Mesendoderm (in vitro differentiated cells): ENCODE measurements at regions not wholly inside any gene's neighbourhood (a gene's known extent, or its start where the extent isn't known, plus 50 kb on each side); places are given as distances from the start of the nearest gene placed in this dataset.
A peak's percentile ranks its signal among the peaks of the same experiment; 100 is the strongest.

Experiments used
- DNase-seq: peaks from one replicate; pipeline ENCODE4 v3.0.0; 2013
- H2AK5ac ChIP-seq: 2 replicates; pipeline ENCODE4 v1.6.1; 2013; ENCODE audit warnings: low read length, inconsistent platforms
- H2BK120ac ChIP-seq: 2 replicates; pipeline ENCODE4 v1.6.1; 2013; ENCODE audit warnings: low read depth, mild to moderate bottlenecking, low read length, moderate library complexity, mixed read lengths
- H2BK15ac ChIP-seq: replicated peaks from 2 replicates; pipeline ENCODE4 v1.6.1; 2013; ENCODE audit warnings: low read depth, mild to moderate bottlenecking, moderate library complexity
- H2BK5ac ChIP-seq: 2 replicates; pipeline ENCODE4 v1.6.1; 2013; ENCODE audit warnings: low read length, inconsistent platforms
- H3K18ac ChIP-seq: 2 replicates; pipeline ENCODE4 v1.6.1; 2013; ENCODE audit warnings: mild to moderate bottlenecking, low read length, mixed read lengths
- H3K23ac ChIP-seq: one replicate; pipeline ENCODE4 v1.6.1; 2013; ENCODE audit warnings: low read length
- H3K27ac ChIP-seq: 2 replicates; pipeline ENCODE4 v1.5.1; 2013; ENCODE audit warnings: low read depth, mild to moderate bottlenecking, inconsistent platforms, low read length, moderate library complexity
- H3K27me3 ChIP-seq: 2 replicates; pipeline ENCODE4 v1.6.1; 2013; ENCODE audit warnings: low read length, control low read depth, mild to moderate bottlenecking, inconsistent platforms; ENCODE audit not compliant: insufficient read depth, poor library complexity
- H3K36me3 ChIP-seq: 2 replicates; pipeline ENCODE4 v1.6.1; 2013; ENCODE audit warnings: low read length, inconsistent platforms; ENCODE audit not compliant: control insufficient read depth, insufficient read depth
- H3K4ac ChIP-seq: one replicate; pipeline ENCODE4 v1.6.1; 2013; ENCODE audit warnings: low read depth, mild to moderate bottlenecking, low read length, moderate library complexity
- H3K4me1 ChIP-seq: 2 replicates; pipeline ENCODE4 v1.6.1; 2013; ENCODE audit warnings: low read depth, low read length, inconsistent platforms; ENCODE audit not compliant: control insufficient read depth
- H3K4me2 ChIP-seq: 2 replicates; pipeline ENCODE4 v1.6.1; 2013; ENCODE audit warnings: low read length
- H3K4me3 ChIP-seq: 2 replicates; pipeline ENCODE4 v1.5.1; 2013; ENCODE audit warnings: mild to moderate bottlenecking, low read length
- H3K56ac ChIP-seq: one replicate; pipeline ENCODE4 v1.6.1; 2013; ENCODE audit warnings: low read length
- H3K79me1 ChIP-seq: 2 replicates; pipeline ENCODE4 v1.6.1; 2013; ENCODE audit warnings: low read length, inconsistent platforms
- H3K79me2 ChIP-seq: 2 replicates; pipeline ENCODE4 v1.6.1; 2013; ENCODE audit warnings: mild to moderate bottlenecking, low read length; ENCODE audit not compliant: control insufficient read depth, insufficient read depth
- H3K9ac ChIP-seq: 2 replicates; pipeline ENCODE4 v1.6.1; 2013; ENCODE audit warnings: low read length, inconsistent platforms
- H4K5ac ChIP-seq: one replicate; pipeline ENCODE4 v1.6.1; 2013; ENCODE audit warnings: low read length
- H4K8ac ChIP-seq: one replicate; pipeline ENCODE4 v1.6.1; 2013; ENCODE audit warnings: low read depth, mild to moderate bottlenecking, control low read depth, low read length, moderate library complexity
- WGBS: extraction: QIAGEN DNeasy Blood & Tissue Kit; methylation state at CpG from one replicate; pipeline ENCODE4 v1.1.7; 2013; ENCODE audit warnings: low lambda C conversion rate, missing lambda C conversion rate; ENCODE audit not compliant: insufficient coverage; ENCODE audit errors: extremely low coverage; 5-methylcytosine and 5-hydroxymethylcytosine counted together

- no CpG with 5 or more reads among the region's 2 CpGs for WGBS
- no peak overlapping the region for H2AK5ac ChIP-seq
- H3K4me1 ChIP-seq = no peaks in the 10 kb centered on the region
- H3K79me1 ChIP-seq = no peaks in the 10 kb centered on the region
- no peak overlapping the region for H3K4me3 ChIP-seq
- no peak overlapping the region for H3K9ac ChIP-seq
- no peak overlapping the region for H3K4me2 ChIP-seq
- no peak overlapping the region for H2BK15ac ChIP-seq
- no peaks in the 10 kb centered on the region for H3K36me3 ChIP-seq
- H4K8ac ChIP-seq = no peak overlapping the region
- no peak overlapping the region for H2BK120ac ChIP-seq
- H3K27ac ChIP-seq = no peak overlapping the region
- peak; percentile 38 for DNase-seq
- H4K5ac ChIP-seq = no peak overlapping the region
- no peak overlapping the region for H3K18ac ChIP-seq
- no peaks in the 10 kb centered on the region for H3K79me2 ChIP-seq
- no peak overlapping the region for H3K56ac ChIP-seq
- H3K4ac ChIP-seq = no peak overlapping the region
- no peaks in the 10 kb centered on the region for H3K27me3 ChIP-seq
- no peak overlapping the region for H2BK5ac ChIP-seq
- no peak overlapping the region for H3K23ac ChIP-seq
Observed at GRCh38 chr4:121246698-121247097, 82.6 kb upstream of the TNIP3 start.

GRCh38 chr4:121243485-121243884, 79.4 kb upstream of the TNIP3 start:
- Histone ChIP-seq H3K4ac (no peak overlapping the region), H3K4me3 (no peak overlapping the region), H4K5ac (no peak overlapping the region), H3K79me2 (no peaks in the 10 kb centered on the region), H3K9ac (no peak overlapping the region), H3K23ac (no peak overlapping the region), H2AK5ac (no peak overlapping the region), H2BK5ac (no peak overlapping the region), H2BK120ac (no peak overlapping the region), H3K56ac (no peak overlapping the region), H3K27me3 (no peaks in the 10 kb centered on the region), H3K27ac (no peak overlapping the region), H3K36me3 (no peaks in the 10 kb centered on the region), H4K8ac (no peak overlapping the region), H2BK15ac (no peak overlapping the region), H3K4me2 (no peak overlapping the region), H3K4me1 (no peaks in the 10 kb centered on the region), H3K18ac (no peak overlapping the region), H3K79me1 (no peaks in the 10 kb centered on the region)
- WGBS = no CpG with 5 or more reads among the region's 7 CpGs
- DNase-seq = no peak

- H2AK5ac ChIP-seq = no peak overlapping the region
- H3K9ac ChIP-seq = no peak overlapping the region
- H3K79me1 ChIP-seq = no peaks in the 10 kb centered on the region
- no peaks in the 10 kb centered on the region for H3K27me3 ChIP-seq
- no peaks in the 10 kb centered on the region for H3K79me2 ChIP-seq
- H3K4ac ChIP-seq = no peak overlapping the region
- no peak overlapping the region for H2BK120ac ChIP-seq
- no peak overlapping the region for H2BK5ac ChIP-seq
- H3K27ac ChIP-seq = no peak overlapping the region
- H3K23ac ChIP-seq = no peak overlapping the region
- no peak for DNase-seq
- H3K4me3 ChIP-seq = no peak overlapping the region
- no peak overlapping the region for H2BK15ac ChIP-seq
- H3K36me3 ChIP-seq = no peaks in the 10 kb centered on the region
- no peak overlapping the region for H3K56ac ChIP-seq
- WGBS = no CpG with 5 or more reads among the region's 1 CpG
- H4K5ac ChIP-seq = no peak overlapping the region
- no peak overlapping the region for H4K8ac ChIP-seq
- no peak overlapping the region for H3K18ac ChIP-seq
- H3K4me2 ChIP-seq = no peak overlapping the region
- no peaks in the 10 kb centered on the region for H3K4me1 ChIP-seq
Observed at GRCh38 chr4:121242188-121242750, 78.1 kb upstream of the TNIP3 start.

GRCh38 chr4:121239951-121240350, 75.8 kb upstream of the TNIP3 start:
- Histone ChIP-seq H3K4me1 (no peaks in the 10 kb centered on the region), H3K4me3 (no peak overlapping the region)

GRCh38 chr4:121238461-121238860, 74.3 kb upstream of the TNIP3 start:
- H2BK5ac ChIP-seq = no peak overlapping the region
- no peak overlapping the region for H3K27ac ChIP-seq
- no peak overlapping the region for H4K8ac ChIP-seq
- H2BK15ac ChIP-seq = no peak overlapping the region
- H3K4ac ChIP-seq = no peak overlapping the region
- H2AK5ac ChIP-seq = no peak overlapping the region
- no peak overlapping the region for H3K18ac ChIP-seq
- no CpG with 5 or more reads among the region's 26 CpGs for WGBS
- H3K56ac ChIP-seq = no peak overlapping the region
- H3K4me2 ChIP-seq = no peak overlapping the region
- H3K79me2 ChIP-seq = no peaks in the 10 kb centered on the region
- H3K36me3 ChIP-seq = no peaks in the 10 kb centered on the region
- no peaks in the 10 kb centered on the region for H3K27me3 ChIP-seq
- H3K4me1 ChIP-seq = no peaks in the 10 kb centered on the region
- no peak overlapping the region for H2BK120ac ChIP-seq
- no peak for DNase-seq
- H3K9ac ChIP-seq = no peak overlapping the region
- no peak overlapping the region for H3K4me3 ChIP-seq
- H4K5ac ChIP-seq = no peak overlapping the region
- no peaks in the 10 kb centered on the region for H3K79me1 ChIP-seq
- no peak overlapping the region for H3K23ac ChIP-seq

More at GRCh38 chr4:121239951-121240350, 75.8 kb upstream of the TNIP3 start:
- Histone ChIP-seq H4K8ac (no peak overlapping the region), H3K79me1 (no peaks in the 10 kb centered on the region), H3K23ac (no peak overlapping the region), H4K5ac (no peak overlapping the region), H3K79me2 (no peaks in the 10 kb centered on the region), H2AK5ac (no peak overlapping the region), H2BK5ac (no peak overlapping the region), H3K27me3 (no peaks in the 10 kb centered on the region), H3K56ac (no peak overlapping the region), H2BK15ac (no peak overlapping the region), H3K18ac (no peak overlapping the region), H3K4ac (no peak overlapping the region), H2BK120ac (no peak overlapping the region), H3K36me3 (no peaks in the 10 kb centered on the region), H3K27ac (no peak overlapping the region), H3K4me2 (no peak overlapping the region), H3K9ac (no peak overlapping the region)
- WGBS = no CpG with 5 or more reads among the region's 2 CpGs
- DNase-seq = no peak

- Histone ChIP-seq H3K18ac (no peak overlapping the region), H3K4me1 (no peaks in the 10 kb centered on the region), H3K79me1 (no peaks in the 10 kb centered on the region), H2BK5ac (no peak overlapping the region), H3K4me3 (no peak overlapping the region), H3K79me2 (no peaks in the 10 kb centered on the region), H3K4ac (no peak overlapping the region), H3K56ac (no peak overlapping the region), H2BK120ac (no peak overlapping the region), H3K27me3 (no peaks in the 10 kb centered on the region), H3K9ac (no peak overlapping the region), H3K23ac (no peak overlapping the region), H3K27ac (no peak overlapping the region), H4K5ac (no peak overlapping the region), H2AK5ac (no peak overlapping the region), H4K8ac (no peak overlapping the region), H3K36me3 (no peaks in the 10 kb centered on the region), H2BK15ac (no peak overlapping the region), H3K4me2 (no peak overlapping the region)
- no CpG with 5 or more reads among the region's 2 CpGs for WGBS
- DNase-seq = no peak
Observed at GRCh38 chr4:121237069-121237399, 72.9 kb upstream of the TNIP3 start.
